ENCODE measurements at regions not wholly inside any gene's neighbourhood (a gene's known extent, or its start where the extent isn't known, plus 50 kb on each side); places are given as distances from the start of the nearest gene placed in this dataset.

- no peak overlapping the region for H3K4me3 Mint-ChIP-seq (ENCODE audit: low read depth)
- peaks cover 13% of the 10 kb centered on the region for H3K9me3 Mint-ChIP-seq (ENCODE audit: low read depth)
- peaks cover 6% of the 10 kb centered on the region for H3K4me1 Mint-ChIP-seq (ENCODE audit: low read depth)
- no peak overlapping the region for H3K27ac Mint-ChIP-seq
- no peaks in the 10 kb centered on the region for H3K36me3 Mint-ChIP-seq (ENCODE audit: insufficient read depth)
- no peak for TF ChIP-seq CTCF (IDR thresholded peaks at IDR 0.05; ENCODE audit: unreplicated experiment)
- no peaks in the 10 kb centered on the region for H3K27me3 Mint-ChIP-seq
- no peak for DNase-seq (ENCODE audit: low spot score, unreplicated experiment)
Measured at GRCh38 chrX:148159796-148160195, 178.7 kb downstream of the FMR1NB start.

DNA sequence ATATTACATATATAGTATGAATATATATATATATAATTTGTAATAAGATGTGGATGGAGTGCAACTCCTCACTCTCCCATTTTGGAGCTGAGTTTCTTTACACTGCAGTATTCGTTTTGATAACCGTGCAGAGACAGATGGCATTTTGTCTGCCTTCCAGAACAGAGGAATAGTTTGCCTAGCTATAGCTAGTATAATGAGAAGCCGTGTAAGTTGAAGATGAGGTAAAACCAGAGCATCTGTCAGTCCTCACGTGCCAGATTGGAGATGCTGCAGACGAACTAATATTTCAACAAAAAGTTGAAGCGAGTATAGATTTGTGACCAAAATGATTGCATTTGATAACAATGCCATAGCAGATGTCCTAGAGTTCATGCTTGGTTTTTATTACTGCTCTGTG is 180.6 kb downstream of the FMR1NB start:
- no peak for DNase-seq (ENCODE audit: low spot score, unreplicated experiment)
- no peak overlapping the region for H3K4me3 Mint-ChIP-seq (ENCODE audit: low read depth)
- peaks cover 6% of the 10 kb centered on the region for H3K4me1 Mint-ChIP-seq (ENCODE audit: low read depth)
- peaks cover 14% of the 10 kb centered on the region for H3K9me3 Mint-ChIP-seq (ENCODE audit: low read depth)
- H3K36me3 Mint-ChIP-seq (ENCODE audit: insufficient read depth) = no peaks in the 10 kb centered on the region
- no peak overlapping the region for H3K27ac Mint-ChIP-seq
- TF ChIP-seq CTCF (IDR thresholded peaks at IDR 0.05; ENCODE audit: unreplicated experiment) = no peak
- no peaks in the 10 kb centered on the region for H3K27me3 Mint-ChIP-seq

DNA sequence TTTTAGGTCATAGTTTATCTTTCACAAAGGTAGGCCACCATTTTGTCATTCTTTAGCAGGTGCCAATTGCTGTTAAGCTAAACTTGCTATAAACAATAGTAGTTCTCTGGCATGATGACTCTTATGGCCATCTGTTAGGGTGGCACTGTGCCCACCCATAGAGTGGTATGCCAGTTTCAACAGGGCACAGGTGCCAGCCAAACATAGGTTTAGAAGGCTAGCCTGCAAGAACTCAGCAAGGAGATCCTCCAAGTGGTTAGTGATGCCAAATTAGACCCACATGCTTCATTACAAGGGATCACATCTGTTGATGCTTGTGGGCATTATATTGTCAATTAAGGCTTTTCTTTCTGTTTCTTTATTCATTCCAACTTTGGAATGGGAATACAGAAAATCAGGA is 204.5 kb downstream of the FMR1NB start:
- H3K27me3 Mint-ChIP-seq = no peaks in the 10 kb centered on the region
- H3K4me3 Mint-ChIP-seq (ENCODE audit: low read depth) = no peak overlapping the region
- no peak for TF ChIP-seq CTCF (IDR thresholded peaks at IDR 0.05; ENCODE audit: unreplicated experiment)
- H3K9me3 Mint-ChIP-seq (ENCODE audit: low read depth) = peaks cover 8% of the 10 kb centered on the region
- H3K4me1 Mint-ChIP-seq (ENCODE audit: low read depth) = no peaks in the 10 kb centered on the region
- DNase-seq (ENCODE audit: low spot score, unreplicated experiment) = no peak
- no peaks in the 10 kb centered on the region for H3K36me3 Mint-ChIP-seq (ENCODE audit: insufficient read depth)
- H3K27ac Mint-ChIP-seq = no peak overlapping the region

DNA sequence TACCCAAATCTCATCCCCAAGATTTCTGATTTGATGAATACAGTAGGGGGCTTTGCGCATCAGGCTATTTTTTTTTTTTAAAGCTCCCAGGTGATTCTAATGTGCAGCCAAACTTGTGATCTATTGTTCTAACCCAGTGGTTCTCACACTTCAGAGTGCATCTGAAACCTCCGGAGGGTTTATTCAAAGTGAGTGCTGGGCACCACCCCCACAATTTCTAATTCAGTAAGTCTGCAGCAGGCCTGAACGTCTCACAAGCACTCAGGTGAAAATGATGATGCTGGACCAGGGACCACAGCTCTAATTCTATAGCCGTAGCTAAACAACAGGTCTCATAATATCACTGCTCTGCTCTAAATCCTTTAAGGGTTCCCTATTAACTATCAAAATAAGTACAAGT is 211.4 kb downstream of the FMR1NB start:
- no peak overlapping the region for H3K4me3 Mint-ChIP-seq (ENCODE audit: low read depth)
- H3K36me3 Mint-ChIP-seq (ENCODE audit: insufficient read depth) = peaks cover 3% of the 10 kb centered on the region
- H3K27ac Mint-ChIP-seq = no peak overlapping the region
- TF ChIP-seq CTCF (IDR thresholded peaks at IDR 0.05; ENCODE audit: unreplicated experiment) = no peak
- DNase-seq (ENCODE audit: low spot score, unreplicated experiment) = no peak
- H3K27me3 Mint-ChIP-seq = no peaks in the 10 kb centered on the region
- peaks cover 24% of the 10 kb centered on the region for H3K9me3 Mint-ChIP-seq (ENCODE audit: low read depth)
- no peaks in the 10 kb centered on the region for H3K4me1 Mint-ChIP-seq (ENCODE audit: low read depth)

DNA sequence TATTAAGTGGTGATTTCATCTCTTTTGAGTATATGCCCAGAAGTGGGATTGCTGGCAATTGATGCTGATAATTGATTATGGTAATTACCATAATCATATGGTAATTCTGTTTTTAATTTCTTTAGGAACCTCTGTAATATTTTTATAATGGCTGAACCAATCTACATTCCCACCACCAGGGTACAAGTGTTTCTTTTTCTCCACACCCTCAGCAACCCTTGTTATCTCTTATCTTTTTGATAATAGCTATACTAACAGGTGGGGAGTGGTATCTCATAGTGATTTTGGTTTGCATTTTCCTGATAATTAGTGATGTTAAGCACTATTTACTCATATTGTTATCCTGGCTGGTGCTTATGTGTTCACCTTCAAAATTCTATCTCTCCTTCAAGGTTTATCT is 212.6 kb downstream of the FMR1NB start:
- H3K9me3 Mint-ChIP-seq (ENCODE audit: low read depth) = peaks cover 20% of the 10 kb centered on the region
- no peak for DNase-seq (ENCODE audit: low spot score, unreplicated experiment)
- no peaks in the 10 kb centered on the region for H3K27me3 Mint-ChIP-seq
- H3K4me1 Mint-ChIP-seq (ENCODE audit: low read depth) = no peaks in the 10 kb centered on the region
- peak; percentile 11 for TF ChIP-seq CTCF (IDR thresholded peaks at IDR 0.05; ENCODE audit: unreplicated experiment)
- H3K27ac Mint-ChIP-seq = no peak overlapping the region
- H3K4me3 Mint-ChIP-seq (ENCODE audit: low read depth) = no peak overlapping the region
- peaks cover 3% of the 10 kb centered on the region for H3K36me3 Mint-ChIP-seq (ENCODE audit: insufficient read depth)

Data from progenitor cell of endocrine pancreas (in vitro differentiated cells).